Right cardiac atrium (tissue), 5 donors: ENCODE measurements at regions not wholly inside any gene's neighbourhood (a gene's known extent, or its start where the extent isn't known, plus 50 kb on each side); places are given as distances from the start of the nearest gene placed in this dataset.

Experiments
- ATAC-seq, 2 donors: fragments of 200-7000 bp; cut with Tn5 transposase; one replicate each; pipeline versions ENCODE4 v1.8.0 to v1.9.1; 2020; ENCODE audit warnings: moderate library complexity in 2 of 2, mild to moderate bottlenecking in 1 of 2
- DNase-seq, 3 donors: peaks; one replicate each; pipeline ENCODE4 v3.0.0-alpha.2; 2020
- H3K27ac ChIP-seq: one replicate; pipeline ENCODE4 v1.5.1; 2013; ENCODE audit warnings: mild to moderate bottlenecking, low read length, control low read depth, moderate library complexity
- H3K27me3 ChIP-seq: one replicate; pipeline ENCODE4 v1.6.1; 2013; ENCODE audit not compliant: control insufficient read depth, insufficient read depth
- H3K4me1 ChIP-seq: one replicate; pipeline ENCODE4 v1.6.1; 2013; ENCODE audit warnings: low read length; ENCODE audit not compliant: control insufficient read depth, insufficient read depth
- H3K4me3 ChIP-seq: one replicate; pipeline ENCODE4 v1.5.1; 2013; ENCODE audit warnings: low read length, control low read depth
- H3K9me3 ChIP-seq: one replicate; pipeline ENCODE4 v1.6.1; 2013; ENCODE audit warnings: low read length; ENCODE audit not compliant: control insufficient read depth
- WGBS: extraction: QIAGEN DNeasy Blood & Tissue Kit; methylation state at CpG from one replicate; pipeline ENCODE4 v1.1.7; 2013; 5-methylcytosine and 5-hydroxymethylcytosine counted together
- intact Hi-C, 4 donors: fragments of 100-400 bp; cut with DNase I; formaldehyde crosslinking; loops; one replicate each; pipeline versions ENCODE4 v1.11.0 to v1.14.0; 2022 to 2023
- donor health status: healthy with polysubstance abuse.
- donor health status: DM: no; HTN: yes; CAD: no.
- donor health status: DM: no; HTN: no; CAD: no.
- donor health status: DM: no; HTN: yes; CAD: no; lungs with severe emphysema.
- donor health status: DM: yes; HTN: yes; CAD: no.

DNA sequence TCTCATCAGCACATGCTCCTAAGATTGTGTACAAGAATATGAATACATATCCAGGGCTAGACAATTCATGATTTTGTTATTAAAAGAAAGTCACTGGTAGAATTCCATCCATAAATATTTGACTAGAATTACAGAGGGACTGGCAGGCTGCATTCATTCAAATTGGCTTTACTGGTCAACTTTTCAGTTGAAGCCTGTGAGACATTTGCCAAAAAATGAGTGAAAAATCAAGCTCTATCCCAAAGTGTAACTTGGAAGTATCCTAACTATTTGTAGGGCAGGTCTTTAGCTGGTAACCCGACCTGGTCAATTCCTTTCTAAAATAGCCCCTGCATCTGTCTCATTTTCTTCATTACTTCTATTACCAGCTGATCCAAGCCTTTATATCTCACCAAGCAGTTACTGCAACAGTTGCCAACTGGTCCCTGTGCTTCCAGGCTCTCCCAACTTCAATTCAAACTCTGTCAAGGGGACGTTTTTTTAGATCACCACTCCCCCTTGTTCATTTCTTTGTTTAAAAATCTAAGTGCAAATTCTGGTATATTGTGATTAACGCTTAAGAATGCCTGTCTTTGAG is 173.1 kb upstream of the TBL1XR1 start:
- intact Hi-C loops, result no loop called here
- H3K27ac ChIP-seq, result no peak overlapping the region

GRCh38 chr3:177371146-177371545 is 173.9 kb upstream of the TBL1XR1 start:
- H3K4me1 ChIP-seq, result no peaks in the 10 kb centered on the region
- H3K27me3 ChIP-seq, result no peaks in the 10 kb centered on the region
- H3K9me3 ChIP-seq, result no peaks in the 10 kb centered on the region
- no peak overlapping the region for H3K27ac ChIP-seq
- ATAC-seq (no peak), DNase-seq (no peak)
- H3K4me3 ChIP-seq, result no peak overlapping the region
- intact Hi-C loops, result no loop called here

More for the DNA sequence above, 173.1 kb upstream of the TBL1XR1 start:
- 58% methylated on average over 3 of the region's 3 CpGs for WGBS
- ATAC-seq (no peak), DNase-seq (no peak)
- Histone ChIP-seq H3K27me3 (no peaks in the 10 kb centered on the region), H3K9me3 (no peaks in the 10 kb centered on the region), H3K4me3 (no peak overlapping the region), H3K4me1 (no peaks in the 10 kb centered on the region)

DNA sequence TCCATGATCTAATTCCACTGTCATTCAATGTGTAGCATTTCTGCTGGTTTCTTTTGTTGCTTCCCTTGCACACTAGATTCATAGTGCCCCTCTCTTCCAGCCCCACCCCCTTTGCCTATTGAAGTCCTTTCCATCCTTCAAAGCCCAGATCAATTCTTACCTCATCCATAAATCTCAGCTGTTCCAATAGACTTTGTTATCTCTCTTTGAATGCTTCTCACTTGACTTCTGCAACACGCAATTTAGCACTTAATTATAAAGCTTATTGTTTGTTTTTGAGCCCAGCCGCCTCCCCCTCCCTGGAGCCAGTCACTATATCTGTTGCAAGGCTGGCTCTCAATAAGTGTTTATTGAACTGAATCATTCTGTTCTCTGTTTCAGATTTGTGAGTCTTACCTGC is 174.6 kb upstream of the TBL1XR1 start:
- no peak overlapping the region for H3K4me3 ChIP-seq
- intact Hi-C loops, result no loop called here
- no peak for DNase-seq
- WGBS, result 82% methylated on average over 2 of the region's 2 CpGs
- H3K4me1 ChIP-seq, result no peaks in the 10 kb centered on the region
- ATAC-seq, result no peak
- no peak overlapping the region for H3K27ac ChIP-seq
- no peaks in the 10 kb centered on the region for H3K27me3 ChIP-seq
- no peaks in the 10 kb centered on the region for H3K9me3 ChIP-seq

DNA sequence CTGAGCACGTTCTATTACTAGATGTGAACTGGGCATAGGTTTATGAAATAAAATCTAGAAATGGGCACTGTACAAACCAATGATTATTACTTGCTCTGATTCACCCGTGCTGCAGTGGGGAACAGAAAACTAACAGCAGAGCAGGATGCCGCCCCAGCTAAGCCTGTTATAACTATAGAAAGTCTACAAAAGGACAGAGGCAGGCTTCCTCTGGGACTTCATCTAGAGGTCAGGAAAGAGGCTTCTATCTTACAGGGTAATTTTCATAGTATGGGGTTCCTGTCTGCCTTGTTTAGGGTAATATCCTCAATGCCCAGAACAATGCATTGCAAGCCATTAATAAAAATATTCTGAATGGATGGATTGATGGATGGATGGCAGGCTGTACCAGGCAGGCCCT is 177.0 kb upstream of the TBL1XR1 start:
- Histone ChIP-seq H3K27ac (no peak overlapping the region), H3K9me3 (no peaks in the 10 kb centered on the region), H3K4me1 (no peaks in the 10 kb centered on the region), H3K27me3 (no peaks in the 10 kb centered on the region), H3K4me3 (no peak overlapping the region)
- ATAC-seq, result no peak
- 67% methylated on average over 3 of the region's 3 CpGs for WGBS
- no peak for DNase-seq
- intact Hi-C loops, result no loop called here

DNA sequence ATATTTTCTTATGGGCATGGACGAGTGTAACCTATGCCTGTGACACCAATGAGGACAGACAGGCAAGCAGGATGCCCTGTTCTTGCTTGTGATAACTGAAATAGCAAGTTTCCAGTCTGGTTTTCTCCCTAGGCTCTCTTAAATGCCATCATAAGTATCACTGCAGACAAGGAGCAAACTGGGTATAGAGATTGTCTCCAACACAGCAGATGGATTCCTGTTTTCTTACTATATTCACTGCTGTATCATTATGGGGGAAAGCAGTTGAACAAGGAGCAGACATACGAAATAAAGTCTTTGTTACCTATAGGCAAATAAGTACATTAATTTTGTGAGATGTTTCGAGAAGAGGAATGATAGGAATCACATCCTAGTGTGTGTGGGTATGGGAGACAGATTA is 178.0 kb upstream of the TBL1XR1 start:
- Histone ChIP-seq H3K4me1 (no peaks in the 10 kb centered on the region), H3K27me3 (no peaks in the 10 kb centered on the region), H3K27ac (no peak overlapping the region), H3K9me3 (no peaks in the 10 kb centered on the region), H3K4me3 (no peak overlapping the region)
- intact Hi-C loops, result no loop called here
- WGBS, result 90% methylated on average over 3 of the region's 3 CpGs
- ATAC-seq (no peak), DNase-seq (no peak)

- 86% methylated on average over 9 of the region's 9 CpGs for WGBS
Observed at GRCh38 chr3:177377166-177377565, 179.9 kb upstream of the TBL1XR1 start.

DNA sequence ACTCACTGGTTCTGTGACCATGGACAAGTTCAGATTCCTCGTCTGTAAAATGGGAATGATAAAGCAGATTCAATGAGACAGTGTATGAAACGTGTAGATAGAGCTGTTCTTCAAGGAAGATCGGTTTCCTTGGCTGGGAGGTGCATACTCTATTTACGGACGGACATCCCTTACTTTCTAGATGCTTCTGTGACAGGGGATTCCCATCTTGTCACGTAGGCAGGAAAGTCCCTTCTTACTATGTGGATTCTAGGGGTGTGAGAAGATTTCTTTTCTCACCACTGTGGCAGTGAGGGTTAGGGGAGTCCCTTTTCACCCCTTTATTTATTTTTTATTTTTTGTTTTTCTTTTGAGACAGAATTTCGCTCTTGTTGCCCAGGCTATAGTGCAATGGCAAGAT is 180.9 kb upstream of the TBL1XR1 start:
- no peaks in the 10 kb centered on the region for H3K9me3 ChIP-seq
- DNase-seq, result no peak
- no peak for ATAC-seq
- intact Hi-C loops, result no loop called here
- H3K27ac ChIP-seq, result no peak overlapping the region
- no peak overlapping the region for H3K4me3 ChIP-seq
- no peaks in the 10 kb centered on the region for H3K4me1 ChIP-seq
- WGBS, result 84% methylated on average over 7 of the region's 7 CpGs
- H3K27me3 ChIP-seq, result no peaks in the 10 kb centered on the region

More at GRCh38 chr3:177377166-177377565, 179.9 kb upstream of the TBL1XR1 start:
- Histone ChIP-seq H3K27ac (no peak overlapping the region), H3K4me3 (no peak overlapping the region), H3K27me3 (no peaks in the 10 kb centered on the region), H3K9me3 (no peaks in the 10 kb centered on the region), H3K4me1 (no peaks in the 10 kb centered on the region)
- intact Hi-C loops, result no loop called here
- no peak for ATAC-seq
- no peak for DNase-seq

- intact Hi-C loops, result no loop called here
- H3K27ac ChIP-seq, result no peak overlapping the region
- H3K9me3 ChIP-seq, result no peaks in the 10 kb centered on the region
- H3K4me3 ChIP-seq, result no peak overlapping the region
- H3K4me1 ChIP-seq, result no peaks in the 10 kb centered on the region
- ATAC-seq (no peak), DNase-seq (no peak)
- H3K27me3 ChIP-seq, result no peaks in the 10 kb centered on the region
- WGBS, result 92% methylated on average over 3 of the region's 3 CpGs
Observed at GRCh38 chr3:177379045-177379444, 181.8 kb upstream of the TBL1XR1 start.

- no peaks in the 10 kb centered on the region for H3K9me3 ChIP-seq
- no peaks in the 10 kb centered on the region for H3K4me1 ChIP-seq
- ATAC-seq, result no peak
- H3K4me3 ChIP-seq, result no peak overlapping the region
- intact Hi-C loops, result no loop called here
- DNase-seq, result no peak
- H3K27ac ChIP-seq, result no peak overlapping the region
- H3K27me3 ChIP-seq, result no peaks in the 10 kb centered on the region
Observed at GRCh38 chr3:177381070-177381469, 183.8 kb upstream of the TBL1XR1 start.

GRCh38 chr3:177382944-177383343 is 185.7 kb upstream of the TBL1XR1 start:
- DNase-seq (peak; percentile 32 to 76 (median 66)), ATAC-seq (peak; percentile 57 to 58)
- Histone ChIP-seq H3K9me3 (no peaks in the 10 kb centered on the region), H3K27me3 (no peaks in the 10 kb centered on the region), H3K4me3 (no peak overlapping the region), H3K4me1 (no peaks in the 10 kb centered on the region), H3K27ac (no peak overlapping the region)
- 75% methylated on average over 8 of the region's 8 CpGs for WGBS
- intact Hi-C loops, result no loop called here

DNA sequence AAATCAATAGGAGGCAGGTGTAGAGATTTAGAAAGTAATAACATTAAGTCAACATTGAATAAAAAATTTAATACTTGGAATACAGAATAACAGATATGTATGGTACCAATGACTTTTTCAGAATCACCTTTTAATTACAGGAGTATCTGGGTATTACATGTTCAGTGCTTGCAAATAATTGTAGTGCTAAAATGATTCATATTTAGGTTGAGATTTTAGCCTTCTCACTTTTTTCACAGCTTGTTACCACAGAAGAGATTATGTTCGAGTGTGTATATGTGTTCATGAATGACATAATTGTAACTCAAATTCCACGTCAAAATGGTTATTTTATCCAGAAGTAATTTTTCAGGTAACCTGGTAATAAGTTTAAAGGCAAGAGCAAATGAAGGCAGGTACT is 187.9 kb upstream of the TBL1XR1 start:
- Histone ChIP-seq H3K4me3 (no peak overlapping the region), H3K27ac (no peak overlapping the region), H3K27me3 (no peaks in the 10 kb centered on the region), H3K9me3 (no peaks in the 10 kb centered on the region), H3K4me1 (no peaks in the 10 kb centered on the region)
- 88% methylated on average over 2 of the region's 2 CpGs for WGBS
- no peak for DNase-seq
- ATAC-seq, result no peak
- intact Hi-C loops, result no loop called here

- no peak for ATAC-seq
- H3K27me3 ChIP-seq, result no peaks in the 10 kb centered on the region
- intact Hi-C loops, result no loop called here
- H3K9me3 ChIP-seq, result no peaks in the 10 kb centered on the region
- no peak for DNase-seq
- H3K4me3 ChIP-seq, result no peak overlapping the region
- H3K27ac ChIP-seq, result no peak overlapping the region
- H3K4me1 ChIP-seq, result no peaks in the 10 kb centered on the region
Observed at GRCh38 chr3:177385831-177386301, 188.6 kb upstream of the TBL1XR1 start.
